Fibroblast of skin of left quadriceps (primary cell): ENCODE measurements at regions not wholly inside any gene's neighbourhood (a gene's known extent, or its start where the extent isn't known, plus 50 kb on each side); places are given as distances from the start of the nearest gene placed in this dataset.
"Not testable (repeated sequence)": the region's sequence is repeated elsewhere in the genome, so short reads cannot be mapped to it uniquely, and the experiment has no call there.

ENCODE experiments used
- DNase-seq, 2 experiments: peaks; one replicate each; pipeline ENCODE4 v3.0.0-alpha.2; 2013; ENCODE audit warnings: low read depth in 2 of 2

DNA sequence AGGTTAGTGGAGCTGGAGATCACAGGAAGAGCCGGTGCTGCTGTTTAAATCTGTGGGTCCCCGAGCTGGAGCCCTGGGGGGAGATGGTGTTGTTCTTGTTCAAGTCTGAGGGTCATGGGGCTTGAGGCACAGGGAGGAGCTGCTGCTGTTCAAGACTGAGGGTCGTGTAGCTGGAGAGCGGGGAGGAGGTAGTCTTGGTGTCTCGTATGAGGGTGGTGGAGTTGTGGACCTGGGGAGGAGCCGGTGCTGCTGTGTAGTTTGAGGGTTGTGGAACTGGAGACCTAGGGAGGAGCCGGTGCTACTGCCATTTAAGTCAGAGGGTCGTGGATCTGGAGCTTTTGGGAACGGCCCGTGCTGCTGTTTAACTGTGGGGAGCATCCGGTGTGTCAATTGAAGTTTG is 112.2 kb upstream of the SULF2 start:
- DNase-seq, result no peak

DNA sequence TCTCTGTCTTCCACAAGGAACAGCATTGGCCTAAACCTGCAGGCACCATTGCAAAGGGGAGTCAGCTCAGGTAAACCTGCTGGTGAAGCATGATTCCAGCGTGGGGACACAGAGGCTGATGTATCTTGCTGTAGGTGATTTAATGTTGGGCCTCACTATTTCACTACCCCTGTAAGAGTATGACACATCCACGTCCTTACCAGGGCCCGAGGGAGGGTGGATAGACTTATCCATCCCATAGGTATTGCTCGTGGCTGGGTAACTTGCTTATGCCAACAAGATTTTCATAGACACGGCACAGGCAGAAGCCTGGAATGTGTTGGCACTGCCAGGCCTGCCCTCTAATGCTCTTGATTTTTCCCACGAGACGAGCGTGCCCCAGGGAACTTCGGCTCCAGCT is 107.4 kb upstream of the SULF2 start:
- DNase-seq, result not testable (repeated sequence)

DNA sequence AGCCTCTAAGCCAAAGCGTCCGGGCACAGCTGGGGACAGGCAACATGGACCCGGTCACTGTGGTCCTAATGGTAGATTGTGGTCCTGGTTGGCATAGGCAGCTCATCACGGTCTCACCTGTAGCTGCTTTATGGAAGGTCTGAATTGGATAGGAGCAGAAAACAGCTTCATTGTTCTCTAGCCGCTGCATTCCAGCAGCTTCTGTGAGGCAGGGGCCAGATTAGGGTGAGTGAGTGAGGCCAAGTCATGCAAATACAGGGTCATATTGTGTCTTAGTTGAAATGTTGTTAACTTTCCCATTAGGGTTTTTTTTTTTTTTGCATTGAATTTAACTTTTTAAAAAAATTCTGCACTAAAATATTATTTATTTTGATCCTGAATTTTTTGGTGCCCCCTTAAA is 105.4 kb upstream of the SULF2 start:
- DNase-seq, result not testable (repeated sequence)

DNA sequence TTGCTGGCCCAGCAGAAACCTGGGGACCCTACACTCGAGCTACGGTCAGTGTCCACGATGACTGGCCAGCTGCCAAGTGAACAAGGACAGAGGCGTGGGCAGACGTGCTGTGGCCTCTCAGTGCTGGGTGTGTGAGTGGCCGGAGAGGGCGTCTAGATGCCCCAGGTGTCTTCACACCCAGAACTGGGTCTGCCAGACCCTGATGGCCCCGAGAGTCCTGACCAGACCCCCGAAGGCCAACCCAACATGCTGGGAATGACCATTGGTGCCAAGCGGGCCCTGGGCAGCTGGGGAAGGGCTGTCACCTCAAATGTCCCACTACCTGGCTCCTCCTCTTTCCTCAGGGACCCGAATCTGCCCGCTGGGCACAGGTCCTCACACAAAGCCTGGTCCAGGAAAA is 104.5 kb upstream of the SULF2 start:
- DNase-seq, result not testable (repeated sequence)

DNA sequence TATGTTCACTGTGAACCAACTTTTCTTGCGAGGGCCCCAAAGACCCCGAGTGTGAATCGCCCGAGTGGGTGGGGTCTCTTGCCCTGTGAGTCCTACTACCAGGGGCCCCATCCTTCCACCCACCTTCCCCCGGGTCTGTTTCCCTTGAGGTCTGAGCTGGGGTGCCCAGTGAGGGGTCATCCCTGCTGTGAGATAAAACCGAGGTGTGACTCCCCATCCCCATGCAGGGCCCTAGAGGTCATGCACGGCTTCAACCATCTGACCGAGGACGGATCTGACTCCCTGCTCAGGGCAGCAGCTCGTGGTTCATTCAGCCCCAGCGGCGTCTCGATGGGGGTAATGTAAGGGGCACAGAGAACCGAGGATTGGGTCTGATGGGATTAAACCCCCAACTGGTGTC is 103.1 kb upstream of the SULF2 start:
- no peak for DNase-seq

DNA sequence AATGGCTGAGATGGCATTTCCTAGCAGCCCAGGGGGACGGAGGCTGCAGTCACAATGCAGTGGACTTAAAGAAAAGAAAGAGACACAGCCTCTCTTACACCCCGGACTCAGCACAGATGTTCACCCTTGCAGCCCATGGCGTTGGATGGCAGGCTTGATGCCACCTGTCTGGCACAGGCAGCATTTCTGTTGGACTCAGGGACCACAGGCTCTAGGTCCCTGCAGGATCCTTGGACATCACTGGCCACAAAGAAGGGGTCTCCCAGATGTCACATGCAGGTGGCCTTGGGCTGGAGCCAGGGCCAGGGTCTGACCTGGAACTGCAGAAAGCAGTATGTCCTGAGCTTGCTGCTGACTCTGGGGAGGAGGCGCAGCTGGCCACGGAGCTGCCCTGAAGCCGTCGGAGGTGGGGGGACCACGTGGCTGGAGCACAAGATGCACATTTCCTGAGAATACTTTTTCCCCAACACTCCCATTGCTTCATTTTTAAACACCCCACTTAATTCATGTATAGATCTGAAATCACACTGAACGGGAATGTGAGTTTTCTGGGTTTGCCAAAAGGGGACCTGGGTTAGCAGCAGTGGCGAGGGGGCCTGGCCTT is 102.3 kb upstream of the SULF2 start:
- no peak for DNase-seq

DNA sequence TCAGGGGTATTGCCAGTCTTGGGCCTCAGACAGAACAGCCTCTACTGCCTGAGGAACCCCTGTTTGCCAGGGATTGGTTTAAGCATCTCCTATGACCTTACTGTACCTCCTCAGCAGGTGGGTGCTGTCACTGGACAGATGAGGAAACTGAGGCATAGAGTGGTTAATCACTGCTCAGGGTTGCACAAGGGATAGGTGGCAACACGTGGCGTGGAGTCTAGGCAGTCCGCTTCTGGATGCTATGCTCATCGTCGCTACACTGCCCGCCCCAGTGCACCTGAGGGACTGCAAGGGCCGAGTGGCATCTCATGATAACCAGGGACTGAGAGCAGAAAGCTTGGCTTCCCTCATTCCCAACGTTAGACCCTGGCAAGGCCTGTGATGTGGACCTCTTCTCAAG is 101.8 kb upstream of the SULF2 start:
- no peak for DNase-seq

DNA sequence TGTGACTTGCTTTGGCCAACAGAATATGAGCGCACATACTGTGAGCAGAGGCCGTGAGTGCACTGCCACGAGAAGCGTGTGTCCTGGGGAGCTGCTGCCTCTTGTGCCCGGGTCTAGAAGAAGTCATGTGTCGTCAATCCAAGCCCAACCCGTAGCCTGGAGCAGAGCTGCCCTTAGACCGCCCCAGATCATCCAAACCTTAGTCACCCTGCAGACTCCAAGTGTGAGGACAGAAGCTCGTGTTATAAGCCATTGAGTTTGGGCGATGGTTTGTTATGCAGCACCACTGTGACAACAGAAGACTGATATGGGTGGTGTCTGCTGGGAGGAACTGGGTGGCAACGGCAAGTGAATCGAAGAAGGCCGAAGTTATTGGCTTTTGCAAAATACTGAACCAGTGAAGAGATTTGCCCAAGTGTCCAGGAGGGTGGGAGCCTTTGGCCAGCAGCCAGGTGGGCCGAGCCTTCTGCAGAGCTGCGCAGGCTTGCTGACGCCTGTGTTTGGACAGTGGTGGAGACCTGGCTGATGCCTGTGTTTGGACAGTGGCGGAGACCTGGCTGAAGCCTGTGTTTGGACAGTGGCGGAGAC is 101.3 kb upstream of the SULF2 start:
- DNase-seq, result no peak

DNA sequence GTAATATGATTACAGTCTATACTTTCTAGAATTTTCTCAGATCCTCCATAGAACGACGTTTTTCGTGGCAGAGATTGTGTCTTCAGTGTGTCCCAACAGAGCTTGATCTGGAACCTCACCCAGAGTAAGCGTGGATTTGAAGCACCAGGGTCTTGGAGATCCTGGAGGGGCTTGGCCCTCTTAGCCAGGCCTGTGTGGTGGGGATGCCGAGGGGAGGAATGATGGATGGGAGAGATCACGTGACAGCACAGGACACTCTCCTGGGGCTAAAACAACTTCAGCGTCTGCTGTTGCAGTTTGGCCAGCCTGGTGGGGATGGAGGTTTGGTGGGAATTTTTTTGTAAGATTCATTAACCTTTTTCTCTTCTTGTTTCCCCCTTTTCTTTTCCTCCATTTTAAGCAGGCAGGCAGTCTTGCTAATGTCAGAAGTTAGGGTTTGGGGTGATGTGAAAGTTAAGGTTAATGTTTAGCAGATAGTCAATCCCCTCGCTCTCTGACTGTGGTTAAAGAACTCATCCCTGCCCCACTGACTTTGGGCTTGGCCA is 100.7 kb upstream of the SULF2 start:
- DNase-seq, result no peak

DNA sequence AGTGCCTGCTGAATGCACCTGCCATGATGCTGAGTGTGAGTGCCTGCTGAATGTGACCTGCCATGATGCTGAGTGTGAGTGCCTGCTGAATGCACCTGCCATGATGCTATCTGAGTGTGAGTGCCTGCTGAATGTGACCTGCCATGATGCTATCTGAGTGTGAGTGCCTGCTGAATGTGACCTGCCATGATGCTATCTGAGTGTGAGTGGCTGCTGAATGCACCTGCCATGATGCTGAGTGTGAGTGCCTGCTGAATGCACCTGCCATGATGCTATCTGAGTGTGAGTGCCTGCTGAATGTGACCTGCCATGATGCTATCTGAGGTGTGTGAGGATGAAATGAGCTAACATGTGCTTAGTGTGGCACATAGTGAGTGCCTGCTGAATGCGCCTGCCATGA is 98.7 kb upstream of the SULF2 start:
- not testable (repeated sequence) for DNase-seq

DNA sequence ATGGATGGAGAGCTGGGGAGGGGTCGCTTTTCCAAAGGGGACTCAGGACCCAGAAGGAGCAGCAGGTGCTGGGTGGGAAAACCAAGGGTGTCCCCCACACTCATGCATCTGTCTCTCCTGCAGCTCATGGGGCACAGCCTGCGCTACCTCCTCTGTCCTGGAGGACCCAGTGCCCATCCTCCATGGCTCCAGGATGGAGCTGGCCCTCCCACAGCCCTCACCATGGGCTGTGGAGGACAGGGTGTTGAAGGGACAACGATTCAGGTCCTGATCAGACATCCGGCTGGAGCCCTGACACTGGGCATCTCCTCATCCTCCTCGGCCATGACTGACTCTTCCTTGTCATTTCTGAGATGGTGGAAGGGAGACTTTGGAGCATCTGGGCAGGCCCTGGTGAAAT is 97.9 kb upstream of the SULF2 start:
- no peak for DNase-seq

DNA sequence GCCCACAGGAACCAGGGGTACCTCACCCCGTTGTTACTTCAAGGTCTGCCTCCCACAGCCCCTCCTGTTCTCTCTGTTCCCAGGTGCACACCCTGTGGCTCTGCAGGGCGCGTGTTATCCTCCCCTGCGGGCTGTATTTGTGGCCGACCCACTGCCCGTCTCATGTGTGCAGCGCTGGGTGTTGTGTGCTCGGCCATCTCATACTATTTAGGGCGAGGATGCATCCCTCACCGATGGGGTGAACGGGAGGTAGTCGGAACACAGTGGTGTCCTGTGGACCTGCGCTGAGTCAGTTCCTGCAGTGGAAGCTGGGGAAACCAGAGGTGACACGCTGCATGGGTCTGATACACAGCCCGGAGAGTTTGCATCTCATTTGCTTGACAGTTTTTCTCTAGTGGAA is 94.5 kb upstream of the SULF2 start:
- no peak for DNase-seq

DNA sequence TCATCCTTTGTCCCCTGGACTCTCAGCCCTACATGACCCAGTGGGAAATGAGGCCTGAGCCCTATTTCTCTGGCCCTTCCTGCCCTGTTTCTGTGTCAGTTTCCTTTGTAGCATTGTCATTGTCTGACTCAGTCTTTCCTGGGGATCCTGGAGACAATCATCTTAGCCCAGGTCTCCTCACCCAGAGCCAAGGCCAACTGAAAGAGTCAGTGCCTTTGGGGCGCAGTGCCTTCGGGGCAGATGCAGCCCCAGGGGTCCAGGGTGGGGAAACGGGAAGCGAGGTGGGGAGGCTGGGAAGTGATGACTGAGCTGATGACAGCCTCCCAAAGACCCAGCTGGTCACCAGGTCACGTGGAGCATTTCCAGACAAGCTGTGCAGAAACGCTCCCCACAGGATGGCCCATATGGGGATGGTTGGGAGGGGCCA is 93.3 kb upstream of the SULF2 start:
- no peak for DNase-seq

DNA sequence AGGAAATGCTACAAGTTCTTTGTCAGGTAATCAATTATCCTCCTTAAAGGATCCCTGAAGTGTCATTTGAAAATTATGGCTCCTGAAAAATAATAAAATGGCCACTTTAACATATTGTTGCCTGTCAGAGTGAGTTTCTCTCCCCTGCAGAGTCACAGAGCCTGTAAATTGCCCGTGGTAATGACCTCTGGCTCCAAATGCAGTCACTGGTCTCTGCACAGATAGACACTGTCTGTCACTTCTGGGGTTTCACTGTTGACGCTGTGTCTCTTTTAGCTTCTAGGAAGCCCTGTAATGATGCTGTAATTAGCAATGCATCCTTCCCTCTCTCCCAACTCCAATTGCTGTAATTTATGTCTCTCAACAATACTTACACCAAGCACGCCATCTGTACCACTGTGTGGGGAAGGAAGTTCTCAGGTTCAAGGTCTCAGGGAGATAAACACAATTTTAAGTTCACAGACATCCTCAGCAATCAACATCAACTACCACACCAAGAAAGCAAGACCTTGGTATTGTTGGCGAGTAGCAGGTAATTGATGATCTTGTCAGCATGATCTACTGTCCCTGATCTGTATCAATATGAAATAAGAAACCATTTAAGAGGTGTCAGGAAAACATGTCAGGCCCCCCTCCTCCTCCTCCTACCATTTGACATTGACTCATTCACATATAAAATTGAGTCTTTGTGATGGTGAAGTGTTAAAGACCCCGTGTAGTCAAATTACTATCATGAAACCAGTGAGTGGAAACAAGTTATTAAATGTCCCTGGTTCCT is 91.2 kb upstream of the SULF2 start:
- no peak for DNase-seq

DNA sequence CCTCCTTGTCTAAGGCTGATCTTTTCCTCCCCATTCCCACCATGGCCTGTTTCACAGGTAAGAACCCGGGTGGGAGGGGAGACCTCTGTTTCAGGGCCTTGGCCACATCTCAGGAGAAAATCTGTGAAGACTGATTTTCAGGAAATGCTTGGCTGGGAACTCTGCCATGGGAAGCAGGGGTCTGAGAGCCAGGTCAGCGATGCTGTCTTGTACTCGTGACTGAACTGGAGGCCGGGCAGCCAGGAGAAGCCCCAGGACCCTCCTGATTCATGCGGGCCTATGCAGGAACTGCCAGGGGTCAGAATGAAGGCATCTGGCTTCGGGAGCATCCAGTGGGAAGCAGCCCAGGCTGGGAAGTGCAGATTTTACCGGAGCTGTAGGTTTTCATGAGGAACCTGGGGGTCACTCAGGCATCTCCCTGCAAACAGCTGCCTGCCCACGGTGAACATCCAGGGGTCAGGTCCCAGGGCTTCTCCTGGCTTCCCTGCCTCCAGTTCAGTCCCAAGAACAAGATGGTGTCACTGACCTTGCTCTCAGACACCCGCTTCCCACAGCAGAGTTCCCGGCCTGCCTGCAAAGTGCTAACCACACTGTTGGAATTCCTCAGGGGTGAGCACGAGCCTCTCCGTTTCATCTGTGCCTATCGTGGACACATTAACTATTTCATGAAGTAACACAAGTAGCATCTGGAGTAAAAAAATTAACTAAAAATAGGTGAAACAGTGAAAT is 90.2 kb upstream of the SULF2 start:
- DNase-seq, result no peak

DNA sequence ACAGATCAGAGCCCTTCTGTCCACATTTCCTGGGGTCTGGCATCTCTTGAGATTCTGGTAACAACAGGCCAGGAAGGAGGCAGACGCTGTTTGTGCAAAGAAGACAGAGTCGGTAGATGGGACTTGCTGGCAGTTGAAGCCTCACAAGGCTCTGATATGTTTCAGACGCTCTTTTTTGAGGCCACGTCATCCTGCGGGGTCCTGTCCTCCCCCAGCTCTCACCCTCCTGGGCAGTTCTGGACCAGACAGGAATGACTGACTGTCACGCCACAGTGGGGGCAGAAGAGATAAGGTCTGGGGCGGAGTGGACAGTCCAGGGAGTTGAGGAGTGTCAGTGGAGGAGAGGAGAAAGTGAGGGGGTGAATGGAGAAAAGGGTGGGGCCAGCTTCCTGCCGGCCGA is 87.1 kb upstream of the SULF2 start:
- no peak for DNase-seq

DNA sequence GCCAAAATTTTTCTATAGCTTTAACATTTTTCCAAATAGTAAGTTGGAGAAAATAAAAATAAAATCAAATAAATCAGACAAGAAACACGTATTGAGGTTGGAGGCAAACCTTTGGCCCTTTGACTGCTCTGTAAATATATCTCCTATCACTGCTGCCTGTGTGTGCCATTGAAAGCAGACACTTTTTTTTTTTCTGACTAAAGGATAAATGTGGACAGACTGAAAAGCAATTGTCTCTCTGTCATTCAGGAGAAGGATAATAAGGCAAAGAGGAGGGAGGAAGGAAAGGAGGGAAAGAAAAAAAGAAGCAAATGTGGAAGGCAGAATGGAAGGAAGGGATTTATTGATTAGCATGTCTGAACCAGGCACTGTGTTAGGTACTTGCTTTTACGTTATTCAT is 85.2 kb upstream of the SULF2 start:
- no peak for DNase-seq

DNA sequence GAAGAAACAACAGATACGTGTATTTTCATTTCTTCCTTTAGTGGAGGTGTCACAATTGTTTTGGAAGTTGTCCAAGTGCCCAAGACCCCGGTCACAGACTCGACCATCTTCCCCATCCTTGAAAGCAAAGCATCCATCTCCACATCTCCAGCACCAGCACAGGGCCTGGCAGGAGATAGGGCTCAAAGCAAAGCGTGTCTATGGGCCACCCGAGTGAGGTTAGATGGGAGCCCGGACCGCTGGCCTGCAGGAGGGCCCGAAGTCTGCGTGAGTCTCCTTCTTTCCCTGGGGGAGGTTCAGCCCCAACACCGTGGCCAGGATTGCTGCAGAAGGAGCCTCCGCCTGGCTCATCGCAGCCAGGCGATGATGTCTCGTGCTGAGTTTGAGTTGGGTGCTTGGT is 83.5 kb upstream of the SULF2 start:
- no peak for DNase-seq

DNA sequence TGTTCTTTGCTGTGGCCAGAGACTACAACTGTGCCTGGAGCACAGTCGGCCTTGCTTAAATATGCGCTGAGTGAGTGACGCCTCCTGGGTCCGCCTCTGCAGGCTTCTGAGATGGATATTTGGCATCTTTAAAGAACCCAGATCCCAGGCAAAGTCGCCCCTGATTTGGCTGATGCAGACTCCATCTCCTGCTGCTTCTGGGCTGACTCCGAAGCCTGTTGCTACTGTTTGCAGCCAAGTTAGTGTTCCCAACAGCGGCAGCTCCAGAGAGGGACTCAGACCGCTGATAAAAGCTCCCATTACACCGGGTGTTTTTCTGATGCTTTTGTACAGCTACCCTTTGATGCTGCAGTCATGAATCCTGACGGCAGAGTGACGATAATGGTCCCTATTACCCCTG is 83.0 kb upstream of the SULF2 start:
- DNase-seq, result no peak

DNA sequence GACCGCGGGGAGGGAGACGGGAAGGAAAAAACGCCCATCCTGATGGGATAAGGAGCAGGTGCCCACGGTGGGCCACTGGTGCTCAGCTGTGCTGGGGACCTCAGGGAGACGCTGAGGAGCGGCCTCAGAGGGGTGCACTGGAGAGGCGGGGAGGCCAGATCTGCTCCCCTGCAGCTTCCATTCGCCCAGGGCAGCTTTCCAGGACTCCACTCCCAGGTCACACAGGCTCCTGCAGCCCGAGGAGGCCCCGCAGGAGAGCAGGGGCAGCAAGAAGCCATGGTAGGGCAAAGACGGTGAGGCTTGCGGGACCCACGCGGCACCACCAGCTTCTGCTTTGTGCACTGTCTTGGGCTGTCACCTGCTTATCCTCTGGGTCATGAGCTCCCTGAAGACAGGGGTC is 82.5 kb upstream of the SULF2 start:
- no peak for DNase-seq

DNA sequence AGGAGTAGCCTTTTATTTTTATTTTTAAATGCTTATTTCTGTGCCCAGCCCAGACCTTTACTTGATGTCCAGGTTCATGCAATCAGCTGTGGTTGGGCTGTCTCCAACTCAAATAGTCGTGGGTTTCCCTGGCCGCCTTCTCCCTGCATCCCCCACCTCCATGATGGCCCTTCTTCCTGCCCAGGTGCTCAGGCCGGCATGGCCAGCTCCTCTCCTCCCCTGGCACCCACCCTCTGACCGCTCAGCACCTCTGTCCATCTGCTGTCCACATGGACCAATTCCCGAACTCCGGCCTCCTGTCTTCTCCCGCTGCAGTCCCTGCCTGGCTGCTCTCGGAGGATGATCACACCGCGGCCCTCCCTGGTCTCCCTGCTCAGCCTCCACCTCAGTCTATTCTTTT is 81.2 kb upstream of the SULF2 start:
- no peak for DNase-seq

DNA sequence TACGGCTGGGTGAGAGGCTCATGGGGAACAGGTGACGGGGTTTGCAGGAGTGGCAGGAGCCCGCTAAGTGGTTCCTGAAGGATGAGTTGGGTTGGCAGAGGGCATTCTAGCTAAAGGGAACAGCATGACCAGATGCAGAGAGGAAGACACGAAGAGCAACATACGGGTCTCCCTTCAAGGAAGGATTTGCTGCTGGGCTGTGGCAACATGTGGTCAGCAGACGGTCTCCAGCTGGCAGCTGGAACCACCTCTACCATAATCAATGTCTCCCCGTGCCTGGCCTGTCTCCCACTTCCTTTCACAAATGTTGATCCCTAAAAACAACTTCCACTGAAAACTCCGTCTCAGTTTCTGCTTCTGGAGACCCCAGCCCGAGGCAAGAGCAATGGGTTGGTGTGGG is 80.6 kb upstream of the SULF2 start:
- no peak for DNase-seq
